Adrenal gland (tissue), 5 donors: ENCODE measurements at regions not wholly inside any gene's neighbourhood (a gene's known extent, or its start where the extent isn't known, plus 50 kb on each side); places are given as distances from the start of the nearest gene placed in this dataset.

Source experiments
- POLR2A ChIP-seq, 2 donors: fragments of 450-650 bp; IDR thresholded peaks; one replicate each; pipeline ENCODE4 v1.6.1; 2017; ENCODE audit warnings: antibody characterized with exemption in 2 of 2, mild to moderate bottlenecking in 2 of 2, moderate library complexity in 1 of 2
- TF ChIP-seq, protein P1 (sequence below), 6 experiments: fragments of 450-650 bp in 4 of 6; fragments of 200-600 bp in 2 of 6; sonication (generic) in 1 of 6; IDR thresholded peaks; 1 replicate in 5 of 6; 2 replicates in 1 of 6; pipeline versions ENCODE4 v1.5.1 to v1.8.0; 2016 to 2021; ENCODE audit warnings: antibody characterized with exemption in 6 of 6, mild to moderate bottlenecking in 2 of 6, moderate library complexity in 1 of 6
- donor health status: DM: no; HTN: no; CAD: no.

DNA sequence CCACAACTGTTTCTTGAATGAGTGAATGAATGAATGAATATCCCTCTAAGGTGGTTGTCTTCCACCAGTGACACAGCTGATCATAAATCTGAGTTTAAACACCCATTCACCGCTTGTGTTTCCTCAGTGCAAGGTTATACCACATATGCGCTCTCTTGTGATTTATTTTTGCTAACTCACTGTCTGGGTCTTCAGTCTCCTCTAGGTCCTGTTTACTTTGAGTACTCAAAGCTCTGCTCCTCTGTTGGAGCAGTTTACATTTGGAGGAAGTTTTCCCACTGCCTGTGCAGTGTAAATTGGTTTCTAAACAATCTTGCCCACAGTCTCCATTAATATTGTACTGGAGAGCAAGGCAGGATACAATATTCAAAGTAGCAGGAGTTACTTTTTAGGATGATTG, 212.6 kb upstream of the JADE1 start:
- TF ChIP-seq, protein P1, sequence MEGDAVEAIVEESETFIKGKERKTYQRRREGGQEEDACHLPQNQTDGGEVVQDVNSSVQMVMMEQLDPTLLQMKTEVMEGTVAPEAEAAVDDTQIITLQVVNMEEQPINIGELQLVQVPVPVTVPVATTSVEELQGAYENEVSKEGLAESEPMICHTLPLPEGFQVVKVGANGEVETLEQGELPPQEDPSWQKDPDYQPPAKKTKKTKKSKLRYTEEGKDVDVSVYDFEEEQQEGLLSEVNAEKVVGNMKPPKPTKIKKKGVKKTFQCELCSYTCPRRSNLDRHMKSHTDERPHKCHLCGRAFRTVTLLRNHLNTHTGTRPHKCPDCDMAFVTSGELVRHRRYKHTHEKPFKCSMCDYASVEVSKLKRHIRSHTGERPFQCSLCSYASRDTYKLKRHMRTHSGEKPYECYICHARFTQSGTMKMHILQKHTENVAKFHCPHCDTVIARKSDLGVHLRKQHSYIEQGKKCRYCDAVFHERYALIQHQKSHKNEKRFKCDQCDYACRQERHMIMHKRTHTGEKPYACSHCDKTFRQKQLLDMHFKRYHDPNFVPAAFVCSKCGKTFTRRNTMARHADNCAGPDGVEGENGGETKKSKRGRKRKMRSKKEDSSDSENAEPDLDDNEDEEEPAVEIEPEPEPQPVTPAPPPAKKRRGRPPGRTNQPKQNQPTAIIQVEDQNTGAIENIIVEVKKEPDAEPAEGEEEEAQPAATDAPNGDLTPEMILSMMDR (IDR thresholded peaks at IDR 0.05), result no peak
- no peak for TF ChIP-seq POLR2A (IDR thresholded peaks at IDR 0.05)
